ENCODE measurements at regions not wholly inside any gene's neighbourhood (a gene's known extent, or its start where the extent isn't known, plus 50 kb on each side); places are given as distances from the start of the nearest gene placed in this dataset.
"Not testable (repeated sequence)": the region's sequence is repeated elsewhere in the genome, so short reads cannot be mapped to it uniquely, and the experiment has no call there.

- not testable (repeated sequence) for H3K9me3 ChIP-seq (replicated peaks; ENCODE audit: low read length); H3K4me1 ChIP-seq (ENCODE audit: control insufficient read depth, insufficient read depth, low read length); H3K9ac ChIP-seq (ENCODE audit: low read depth, low read length); H3K4me3 ChIP-seq (ENCODE audit: low read length); H3K36me3 ChIP-seq (ENCODE audit: insufficient read depth, low read length); H3K27me3 ChIP-seq (ENCODE audit: control insufficient read depth, insufficient read depth, low read length); H3K4me2 ChIP-seq (ENCODE audit: low read length)
These were observed 2410.5 kb downstream of the PCDH7 start for GRCh38 chr4:33130662-33131061.

- Histone ChIP-seq H3K4me3 (ENCODE audit: low read length) (no peak overlapping the region), H3K27me3 (ENCODE audit: control insufficient read depth, insufficient read depth, low read length) (no peaks in the 10 kb centered on the region), H3K36me3 (ENCODE audit: insufficient read depth, low read length) (no peaks in the 10 kb centered on the region), H3K4me2 (ENCODE audit: low read length) (no peak overlapping the region), H3K4me1 (ENCODE audit: control insufficient read depth, insufficient read depth, low read length) (no peaks in the 10 kb centered on the region), H3K9me3 (replicated peaks; ENCODE audit: low read length) (no peaks in the 10 kb centered on the region), H3K9ac (ENCODE audit: low read depth, low read length) (no peak overlapping the region)
These were observed 2413.6 kb downstream of the PCDH7 start for GRCh38 chr4:33133723-33134122.

DNA sequence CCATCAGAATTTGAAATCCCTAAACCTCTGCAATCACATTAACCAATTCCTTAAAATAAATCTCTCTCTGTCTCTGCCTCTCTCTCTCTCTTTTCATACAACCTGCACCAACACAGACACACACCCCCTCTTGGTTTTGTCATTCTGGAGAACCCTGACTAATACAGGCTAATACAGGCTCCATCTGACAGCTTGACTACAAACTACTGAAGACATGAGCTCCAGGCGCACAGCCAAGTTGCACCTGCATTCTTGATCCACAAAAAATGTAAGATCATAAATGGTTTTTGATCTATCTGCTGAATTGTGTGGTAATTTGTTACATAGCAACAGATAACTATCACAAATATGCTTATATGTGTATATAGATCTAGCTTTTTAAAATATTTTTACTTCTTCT is 2414.2 kb downstream of the PCDH7 start:
- Histone ChIP-seq H3K4me3 (ENCODE audit: low read length) (no peak overlapping the region), H3K4me2 (ENCODE audit: low read length) (no peak overlapping the region), H3K36me3 (ENCODE audit: insufficient read depth, low read length) (no peaks in the 10 kb centered on the region), H3K4me1 (ENCODE audit: control insufficient read depth, insufficient read depth, low read length) (no peaks in the 10 kb centered on the region), H3K9me3 (replicated peaks; ENCODE audit: low read length) (no peaks in the 10 kb centered on the region), H3K9ac (ENCODE audit: low read depth, low read length) (no peak overlapping the region), H3K27me3 (ENCODE audit: control insufficient read depth, insufficient read depth, low read length) (no peaks in the 10 kb centered on the region)

DNA sequence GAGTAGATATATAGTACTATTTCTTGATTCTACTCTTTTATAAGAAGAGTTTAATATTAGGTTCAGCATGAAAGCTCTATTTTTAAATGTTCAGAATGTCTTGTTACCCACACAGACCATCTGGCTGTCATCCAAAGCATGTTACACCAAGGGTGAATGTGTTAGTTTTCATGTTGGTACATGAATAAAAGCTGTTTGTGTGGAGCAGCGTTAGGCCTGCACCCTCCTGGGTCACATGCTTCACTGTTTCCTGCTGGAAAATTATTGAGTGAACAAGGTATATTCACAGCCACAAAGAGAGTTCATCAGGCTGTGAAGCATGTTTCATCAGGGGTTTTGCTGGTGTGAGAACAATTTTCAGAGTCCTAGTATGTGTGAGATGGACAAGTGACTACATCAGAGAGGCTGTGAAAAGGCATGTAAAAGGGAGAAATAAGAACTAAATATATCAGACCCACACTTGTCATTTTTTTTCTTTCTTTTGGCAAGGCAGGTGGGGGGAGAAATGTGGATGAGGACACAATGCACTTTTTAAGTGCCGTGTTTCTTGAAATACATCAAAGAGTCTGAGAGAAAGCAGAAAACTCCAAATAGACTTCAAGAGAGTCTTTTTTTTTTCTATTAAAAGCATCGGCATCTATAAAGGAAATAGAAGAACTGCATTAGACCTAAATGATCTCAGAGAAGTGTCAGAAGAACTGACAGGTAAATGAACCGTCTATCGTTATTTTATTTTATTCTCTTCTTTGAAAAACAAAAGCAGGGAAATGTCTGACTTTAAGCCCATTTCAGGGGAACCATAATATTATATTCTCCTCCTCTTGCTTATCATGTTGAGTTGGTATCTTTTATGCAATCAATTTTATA is 2429.7 kb downstream of the PCDH7 start:
- no peak overlapping the region for H3K9ac ChIP-seq (ENCODE audit: low read depth, low read length)
- H3K4me3 ChIP-seq (ENCODE audit: low read length) = no peak overlapping the region
- H3K4me1 ChIP-seq (ENCODE audit: control insufficient read depth, insufficient read depth, low read length) = no peaks in the 10 kb centered on the region
- no peaks in the 10 kb centered on the region for H3K27me3 ChIP-seq (ENCODE audit: control insufficient read depth, insufficient read depth, low read length)
- no peak overlapping the region for H3K4me2 ChIP-seq (ENCODE audit: low read length)
- H3K36me3 ChIP-seq (ENCODE audit: insufficient read depth, low read length) = no peaks in the 10 kb centered on the region
- no peaks in the 10 kb centered on the region for H3K9me3 ChIP-seq (replicated peaks; ENCODE audit: low read length)

- H3K4me1 ChIP-seq (ENCODE audit: control insufficient read depth, insufficient read depth, low read length) = no peaks in the 10 kb centered on the region
These were observed 2430.3 kb downstream of the PCDH7 start for GRCh38 chr4:33150525-33150910.

DNA sequence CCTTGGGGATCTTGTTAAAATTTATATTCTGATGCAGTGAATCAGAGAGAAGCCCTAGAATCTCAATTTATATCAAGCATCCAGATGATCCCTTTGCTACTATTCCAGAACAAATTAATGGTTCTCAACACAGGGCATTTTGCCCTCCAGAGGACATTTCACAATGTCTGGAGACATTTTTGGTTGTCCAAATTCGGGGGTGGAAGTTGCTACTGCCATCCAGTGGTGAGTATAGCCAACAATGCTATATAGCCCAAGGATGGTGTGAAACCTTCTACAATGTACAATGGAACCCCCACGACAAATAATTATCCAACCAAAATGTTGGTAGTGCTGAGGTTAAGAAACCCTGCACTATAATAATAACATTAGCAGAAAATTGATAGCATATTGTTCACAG is 2440.0 kb downstream of the PCDH7 start:
- Histone ChIP-seq H3K4me1 (ENCODE audit: control insufficient read depth, insufficient read depth, low read length) (no peaks in the 10 kb centered on the region), H3K27me3 (ENCODE audit: control insufficient read depth, insufficient read depth, low read length) (no peaks in the 10 kb centered on the region), H3K36me3 (ENCODE audit: insufficient read depth, low read length) (no peaks in the 10 kb centered on the region), H3K4me2 (ENCODE audit: low read length) (no peak overlapping the region), H3K9me3 (replicated peaks; ENCODE audit: low read length) (no peaks in the 10 kb centered on the region), H3K9ac (ENCODE audit: low read depth, low read length) (no peak overlapping the region), H3K4me3 (ENCODE audit: low read length) (no peak overlapping the region)

More at GRCh38 chr4:33150525-33150910, 2430.3 kb downstream of the PCDH7 start:
- no peak overlapping the region for H3K9ac ChIP-seq (ENCODE audit: low read depth, low read length)
- no peak overlapping the region for H3K4me3 ChIP-seq (ENCODE audit: low read length)
- H3K27me3 ChIP-seq (ENCODE audit: control insufficient read depth, insufficient read depth, low read length) = no peaks in the 10 kb centered on the region
- H3K4me2 ChIP-seq (ENCODE audit: low read length) = no peak overlapping the region
- H3K9me3 ChIP-seq (replicated peaks; ENCODE audit: low read length) = no peaks in the 10 kb centered on the region
- H3K36me3 ChIP-seq (ENCODE audit: insufficient read depth, low read length) = no peaks in the 10 kb centered on the region

DNA sequence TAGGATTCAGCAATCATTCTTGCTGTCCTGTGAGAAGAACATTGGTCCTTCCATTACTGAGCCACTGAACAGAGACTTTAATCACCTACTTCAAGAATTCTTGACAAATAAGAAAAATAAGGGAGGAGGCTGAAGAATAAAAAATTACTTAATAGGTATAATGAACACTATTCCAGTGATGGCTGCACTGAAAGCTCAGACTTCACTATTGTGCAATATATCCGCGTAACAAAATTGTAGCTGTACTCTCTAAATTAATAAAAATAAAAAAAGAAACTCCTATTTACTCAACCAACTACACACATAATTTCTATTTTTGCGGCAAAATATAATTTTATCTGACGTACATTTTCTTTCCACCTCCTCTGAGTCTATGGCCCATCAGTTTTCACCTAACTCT is 2441.0 kb downstream of the PCDH7 start:
- H3K9ac ChIP-seq (ENCODE audit: low read depth, low read length) = no peak overlapping the region
- no peak overlapping the region for H3K4me2 ChIP-seq (ENCODE audit: low read length)
- no peaks in the 10 kb centered on the region for H3K9me3 ChIP-seq (replicated peaks; ENCODE audit: low read length)
- no peaks in the 10 kb centered on the region for H3K36me3 ChIP-seq (ENCODE audit: insufficient read depth, low read length)
- H3K4me3 ChIP-seq (ENCODE audit: low read length) = no peak overlapping the region
- no peaks in the 10 kb centered on the region for H3K4me1 ChIP-seq (ENCODE audit: control insufficient read depth, insufficient read depth, low read length)
- no peaks in the 10 kb centered on the region for H3K27me3 ChIP-seq (ENCODE audit: control insufficient read depth, insufficient read depth, low read length)

DNA sequence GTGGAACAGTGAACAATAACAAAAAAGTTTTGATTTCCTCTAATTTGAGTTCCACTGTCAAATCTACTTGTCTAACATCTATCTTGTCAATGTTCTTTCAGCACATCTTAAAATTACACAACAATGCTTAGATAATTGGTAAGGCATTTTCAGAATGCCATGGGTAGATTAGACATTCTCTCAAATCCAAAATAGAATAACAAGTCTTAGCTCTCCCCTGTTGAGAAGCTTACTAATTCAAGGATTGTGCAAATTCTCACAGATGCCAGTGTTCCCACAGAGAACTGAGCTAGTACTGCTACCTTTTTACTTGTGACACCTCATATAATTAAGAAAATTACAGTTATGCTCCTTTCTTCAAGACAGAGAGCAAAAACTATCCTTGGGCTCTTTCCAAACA is 2442.0 kb downstream of the PCDH7 start:
- Histone ChIP-seq H3K4me3 (ENCODE audit: low read length) (no peak overlapping the region), H3K27me3 (ENCODE audit: control insufficient read depth, insufficient read depth, low read length) (no peaks in the 10 kb centered on the region), H3K4me1 (ENCODE audit: control insufficient read depth, insufficient read depth, low read length) (no peaks in the 10 kb centered on the region), H3K9ac (ENCODE audit: low read depth, low read length) (no peak overlapping the region), H3K36me3 (ENCODE audit: insufficient read depth, low read length) (no peaks in the 10 kb centered on the region), H3K9me3 (replicated peaks; ENCODE audit: low read length) (no peaks in the 10 kb centered on the region), H3K4me2 (ENCODE audit: low read length) (no peak overlapping the region)

GRCh38 chr4:33171873-33172525 is 2451.8 kb downstream of the PCDH7 start:
- H3K27me3 ChIP-seq (ENCODE audit: control insufficient read depth, insufficient read depth, low read length) = no peaks in the 10 kb centered on the region

GRCh38 chr4:33176566-33176965 is 2456.4 kb downstream of the PCDH7 start:
- Histone ChIP-seq H3K4me2 (ENCODE audit: low read length) (no peak overlapping the region), H3K9me3 (replicated peaks; ENCODE audit: low read length) (no peaks in the 10 kb centered on the region), H3K4me3 (ENCODE audit: low read length) (no peak overlapping the region), H3K27me3 (ENCODE audit: control insufficient read depth, insufficient read depth, low read length) (no peaks in the 10 kb centered on the region), H3K9ac (ENCODE audit: low read depth, low read length) (no peak overlapping the region), H3K36me3 (ENCODE audit: insufficient read depth, low read length) (no peaks in the 10 kb centered on the region), H3K4me1 (ENCODE audit: control insufficient read depth, insufficient read depth, low read length) (no peaks in the 10 kb centered on the region)

More at GRCh38 chr4:33171873-33172525, 2451.8 kb downstream of the PCDH7 start:
- no peak overlapping the region for H3K9ac ChIP-seq (ENCODE audit: low read depth, low read length)
- no peaks in the 10 kb centered on the region for H3K36me3 ChIP-seq (ENCODE audit: insufficient read depth, low read length)
- no peaks in the 10 kb centered on the region for H3K9me3 ChIP-seq (replicated peaks; ENCODE audit: low read length)
- H3K4me1 ChIP-seq (ENCODE audit: control insufficient read depth, insufficient read depth, low read length) = no peaks in the 10 kb centered on the region
- H3K4me2 ChIP-seq (ENCODE audit: low read length) = no peak overlapping the region
- no peak overlapping the region for H3K4me3 ChIP-seq (ENCODE audit: low read length)

DNA sequence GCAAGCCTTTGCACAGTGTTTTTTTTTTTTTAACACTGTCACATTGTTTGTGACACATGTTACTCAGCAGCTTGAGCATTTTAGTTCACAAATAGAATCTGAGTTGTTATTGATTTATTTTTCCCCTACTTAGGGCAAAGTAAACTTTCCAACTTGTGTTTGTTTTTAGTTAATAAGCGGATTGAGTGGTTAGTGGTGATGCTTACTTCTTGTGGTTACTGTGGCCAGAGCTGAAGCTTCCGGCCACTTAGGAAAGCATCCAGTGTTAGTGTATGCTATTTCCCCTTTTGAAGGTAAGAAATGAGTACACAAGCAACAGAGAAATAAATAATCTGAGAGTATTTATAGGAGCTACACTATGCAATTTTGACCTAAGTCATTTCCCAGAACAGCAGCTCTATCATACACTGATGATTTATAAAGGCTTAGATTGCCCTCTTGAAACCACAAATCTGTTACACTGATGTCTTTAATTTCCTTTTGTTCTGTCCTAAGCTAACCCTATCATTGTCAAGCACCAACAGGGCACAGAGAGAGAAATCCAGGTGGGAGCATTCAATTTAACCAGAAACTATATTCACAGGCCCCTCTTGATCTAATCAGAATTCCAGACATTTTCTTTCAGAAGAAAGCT is 2464.6 kb downstream of the PCDH7 start:
- H3K36me3 ChIP-seq (ENCODE audit: insufficient read depth, low read length) = no peaks in the 10 kb centered on the region
- H3K27me3 ChIP-seq (ENCODE audit: control insufficient read depth, insufficient read depth, low read length) = no peaks in the 10 kb centered on the region
- no peak overlapping the region for H3K4me2 ChIP-seq (ENCODE audit: low read length)
- H3K4me3 ChIP-seq (ENCODE audit: low read length) = no peak overlapping the region
- no peaks in the 10 kb centered on the region for H3K9me3 ChIP-seq (replicated peaks; ENCODE audit: low read length)
- no peak overlapping the region for H3K9ac ChIP-seq (ENCODE audit: low read depth, low read length)
- no peaks in the 10 kb centered on the region for H3K4me1 ChIP-seq (ENCODE audit: control insufficient read depth, insufficient read depth, low read length)
